HCT116 (cell line): ENCODE measurements at regions not wholly inside any gene's neighbourhood (a gene's known extent, or its start where the extent isn't known, plus 50 kb on each side); places are given as distances from the start of the nearest gene placed in this dataset.

Source experiments
- ATAC-seq: fragments of 200-7000 bp; cut with Tn5 transposase; 2 replicates; pipeline ENCODE4 v1.9.1; 2020; ENCODE audit warnings: mild to moderate bottlenecking, moderate library complexity
- BruUV-seq: library from RNA; stranded (reverse); fragments of 400-500 nt; replicated peaks from 2 replicates; lab custom pipeline; 2021; lab: Mats Ljungman, UMichigan
- CTCF ChIA-PET: fragments of 300-600 bp; sonication (Branson Sonifier 250); formaldehyde crosslinking; loops from one replicate; lab custom pipeline; 2021; ENCODE audit warnings: antibody characterized with exemption; lab: Charles Lee
- POLR2A ChIA-PET: fragments of 300-600, 350-600 bp; sonication (Branson Sonifier 250); formaldehyde crosslinking; loops from one replicate; lab custom pipeline; 2021; ENCODE audit warnings: antibody characterized with exemption; lab: Charles Lee
- RAD21 ChIA-PET, 2 experiments: fragments of 300-600 bp; sonication (Branson Sonifier 250); formaldehyde crosslinking; loops; one replicate each; lab custom pipeline; 2023; ENCODE audit warnings: low total read pairs in 2 of 2; ENCODE audit not compliant: uncharacterized antibody in 2 of 2, unreplicated experiment in 2 of 2, low non-redundant PET in 1 of 2; lab: Charles Lee
- DNase-seq: peaks from one replicate; pipeline ENCODE4 v3.0.0-alpha.2; 2010; ENCODE audit warnings: low read depth, low spot score
- H2AFZ ChIP-seq: fragments of 200-600 bp; shearing (Covaris generic), sonication (generic); 2 replicates; pipeline ENCODE4 v1.6.1; 2017; ENCODE audit warnings: low read depth, mixed run types, mixed read lengths, antibody characterized with exemption, low read length; ENCODE audit not compliant: poor library complexity, severe bottlenecking
- H3K27ac ChIP-seq: 2 replicates; pipeline ENCODE4 v1.5.1; 2012; ENCODE audit warnings: low read depth, low read length
- H3K27me3 ChIP-seq: fragments of 200-600 bp; sonication (generic); 2 replicates; pipeline ENCODE4 v1.6.1; 2016; ENCODE audit warnings: mixed run types, low read length, mixed read lengths; ENCODE audit not compliant: insufficient read depth
- H3K36me3 ChIP-seq, 2 experiments: fragments of 200-500 bp in 1 of 2; fragments of 200-600 bp in 1 of 2; sonication (Bioruptor generic) in 1 of 2; sonication (generic) in 1 of 2; 2 replicates each; pipeline versions ENCODE4 v1.5.1 to v1.6.1; 2014 to 2016; ENCODE audit warnings: low read length in 2 of 2, inconsistent platforms in 1 of 2, mixed read lengths in 1 of 2, mixed run types in 1 of 2; ENCODE audit not compliant: insufficient read depth in 2 of 2, control insufficient read depth in 1 of 2
- H3K4me1 ChIP-seq, 2 experiments: fragments of 200-600 bp in 1 of 2; sonication (generic) in 1 of 2; 2 replicates each; pipeline versions ENCODE4 v1.5.1 to v1.6.1; 2012 to 2017; ENCODE audit warnings: low read length in 2 of 2, inconsistent platforms in 1 of 2, mild to moderate bottlenecking in 1 of 2, mixed read lengths in 1 of 2, mixed run types in 1 of 2, moderate library complexity in 1 of 2; ENCODE audit not compliant: insufficient read depth in 2 of 2, control insufficient read depth in 1 of 2
- H3K4me2 ChIP-seq: fragments of 200-600 bp; sonication (generic); 2 replicates; pipeline ENCODE4 v1.6.1; 2017; ENCODE audit warnings: mixed run types, low read length, mixed read lengths
- H3K4me3 ChIP-seq, 2 experiments: fragments of 200-600 bp in 1 of 2; sonication (generic) in 1 of 2; replicated peaks in 1 of 2; 2 replicates each; pipeline ENCODE4 v1.5.1; 2011 to 2016; ENCODE audit warnings: low read length in 2 of 2, control low read depth in 1 of 2, low read depth in 1 of 2, mild to moderate bottlenecking in 1 of 2, mixed read lengths in 1 of 2, mixed run types in 1 of 2
- H3K79me2 ChIP-seq: fragments of 200-600 bp; sonication (generic); 2 replicates; pipeline ENCODE4 v1.6.1; 2017; ENCODE audit warnings: mild to moderate bottlenecking, mixed run types, low read length, moderate library complexity, mixed read lengths; ENCODE audit not compliant: insufficient read depth
- H3K9ac ChIP-seq: fragments of 200-600 bp; sonication (generic); 2 replicates; pipeline ENCODE4 v1.6.1; 2016; ENCODE audit warnings: low read length, mixed read lengths
- H3K9me2 ChIP-seq: fragments of 200-600 bp; sonication (generic), shearing (Covaris generic); 2 replicates; pipeline ENCODE4 v1.6.1; 2017; ENCODE audit warnings: mixed run types, mild to moderate bottlenecking, moderate library complexity; ENCODE audit not compliant: insufficient read depth
- H3K9me3 ChIP-seq, 2 experiments: fragments of 200-500 bp in 1 of 2; fragments of 200-600 bp in 1 of 2; sonication (Bioruptor generic) in 1 of 2; sonication (generic) in 1 of 2; 2 replicates each; pipeline ENCODE4 v1.6.1; 2014 to 2017; ENCODE audit warnings: low read length in 2 of 2, mixed read lengths in 2 of 2, inconsistent platforms in 1 of 2, low read depth in 1 of 2, mild to moderate bottlenecking in 1 of 2, mixed run types in 1 of 2, moderate library complexity in 1 of 2; ENCODE audit not compliant: control insufficient read depth in 1 of 2, insufficient read depth in 1 of 2
- H4K20me1 ChIP-seq: fragments of 200-600 bp; sonication (generic), shearing (Covaris generic); 2 replicates; pipeline ENCODE4 v1.6.1; 2017; ENCODE audit warnings: mixed run types, mild to moderate bottlenecking, moderate library complexity; ENCODE audit not compliant: insufficient read depth
- CBX3 ChIP-seq: IDR thresholded peaks from 2 replicates; pipeline ENCODE4 v1.6.1; 2012; ENCODE audit warnings: low read depth
- CEBPB ChIP-seq: IDR thresholded peaks from 2 replicates; pipeline ENCODE4 v1.6.1; 2012; ENCODE audit warnings: low read depth
- EGR1 ChIP-seq: IDR thresholded peaks from 2 replicates; pipeline ENCODE4 v1.6.1; 2012; ENCODE audit warnings: low read depth
- ELF1 ChIP-seq: IDR thresholded peaks from 2 replicates; pipeline ENCODE4 v1.6.1; 2012; ENCODE audit warnings: low read depth, borderline replicate concordance
- EZH2phosphoT487 ChIP-seq: fragments of 200-600 bp; IDR thresholded peaks from 2 replicates; pipeline ENCODE4 v1.6.1; 2018; ENCODE audit warnings: antibody characterized with exemption, borderline replicate concordance
- FOSL1 ChIP-seq: IDR thresholded peaks from 2 replicates; pipeline ENCODE4 v1.6.1; 2012; ENCODE audit warnings: low read depth
- JUND ChIP-seq: IDR thresholded peaks from 2 replicates; pipeline ENCODE4 v1.6.1; 2012
- POLR2A ChIP-seq: IDR thresholded peaks from 2 replicates; pipeline ENCODE4 v1.7.0; 2011; ENCODE audit warnings: borderline replicate concordance; ENCODE audit not compliant: insufficient read depth, insufficient read length; ENCODE audit errors: extremely low read depth
- POLR2AphosphoS5 ChIP-seq: IDR thresholded peaks from 2 replicates; pipeline ENCODE4 v1.6.1; 2011; ENCODE audit warnings: mild to moderate bottlenecking, low read depth, low read length, moderate library complexity
- RAD21 ChIP-seq: IDR thresholded peaks from 2 replicates; pipeline ENCODE4 v1.6.1; 2012; ENCODE audit warnings: low read depth, mild to moderate bottlenecking
- SIN3A ChIP-seq: IDR thresholded peaks from 2 replicates; pipeline ENCODE4 v1.6.1; 2012; ENCODE audit warnings: low read depth
- SP1 ChIP-seq: IDR thresholded peaks from 2 replicates; pipeline ENCODE4 v1.6.1; 2012; ENCODE audit warnings: low read depth
- SRF ChIP-seq: IDR thresholded peaks from 2 replicates; pipeline ENCODE4 v1.6.1; 2012; ENCODE audit warnings: low read depth
- TCF7L2 ChIP-seq: IDR thresholded peaks from 2 replicates; pipeline ENCODE4 v1.7.0; 2011; ENCODE audit warnings: borderline replicate concordance, inconsistent platforms; ENCODE audit not compliant: insufficient read depth, insufficient read length; ENCODE audit errors: extremely low read depth
- YY1 ChIP-seq: IDR thresholded peaks from 2 replicates; pipeline ENCODE4 v1.6.1; 2011; ENCODE audit warnings: low read length, low read depth, moderate library complexity, mild to moderate bottlenecking; ENCODE audit not compliant: insufficient replicate concordance; ENCODE audit errors: extremely low read depth
- ZFX ChIP-seq: fragments of 450-650 bp; IDR thresholded peaks from 2 replicates; pipeline ENCODE4 v1.6.1; 2017
- ZNF274 ChIP-seq: fragments of 200-500 bp; sonication (Bioruptor generic); IDR thresholded peaks from 2 replicates; pipeline ENCODE4 v1.6.1; 2014; ENCODE audit warnings: mild to moderate bottlenecking, low read depth, low read length, inconsistent platforms
- intact Hi-C: fragments of 100-400 bp; cut with micrococcal nuclease; formaldehyde crosslinking; loops from 2 replicates; pipeline ENCODE4 v1.10.0; 2022
- TF ChIP-seq, protein P1 (sequence below): IDR thresholded peaks from 2 replicates; pipeline ENCODE4 v1.6.1; 2012
- TF ChIP-seq, protein P2 (sequence below): IDR thresholded peaks from 2 replicates; pipeline ENCODE4 v1.6.1; 2011; ENCODE audit warnings: mild to moderate bottlenecking, low read length, moderate library complexity; ENCODE audit not compliant: insufficient replicate concordance; ENCODE audit errors: extremely low read depth
- TF ChIP-seq, protein P3 (sequence below), 3 experiments: fragments of 200-600 bp in 1 of 3; sonication (generic) in 1 of 3; IDR thresholded peaks in 2 of 3; conservative IDR thresholded peaks in 1 of 3; 2 replicates each; pipeline ENCODE4 v1.5.1; 2012 to 2017; ENCODE audit warnings: low read depth in 2 of 3, low read length in 2 of 3, antibody characterized with exemption in 1 of 3, borderline replicate concordance in 1 of 3, control low read depth in 1 of 3, mild to moderate bottlenecking in 1 of 3, mixed read lengths in 1 of 3, mixed run types in 1 of 3, moderate library complexity in 1 of 3; ENCODE audit not compliant: insufficient read depth in 1 of 3
- TF ChIP-seq, protein P4 (sequence below): IDR thresholded peaks from 2 replicates; pipeline ENCODE4 v1.6.1; 2012

DNA sequence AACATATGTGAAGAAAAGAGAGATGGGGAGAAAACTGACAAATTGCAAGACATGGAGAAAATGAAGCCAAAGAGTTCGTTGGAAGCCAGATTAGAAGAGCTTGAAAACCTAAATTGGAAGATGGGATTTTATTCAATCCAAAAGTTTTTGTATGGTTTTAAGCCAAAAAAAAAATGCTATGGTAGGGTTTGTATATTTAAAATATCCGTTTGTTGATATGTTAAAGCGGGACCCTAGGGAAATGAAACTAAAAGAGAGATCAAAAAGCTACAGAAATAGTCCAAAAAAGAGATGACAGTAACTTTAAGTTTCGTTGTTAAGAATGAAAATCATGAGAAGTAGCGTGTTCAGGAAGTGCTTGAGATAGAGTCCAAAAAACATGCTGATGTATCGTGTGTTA is 617.7 kb upstream of the ADGRL2 start (continued):
- TF ChIP-seq EZH2phosphoT487 = no peak
- no peak for TF ChIP-seq POLR2A
- no peak for TF ChIP-seq CEBPB
- TF ChIP-seq, protein P1, sequence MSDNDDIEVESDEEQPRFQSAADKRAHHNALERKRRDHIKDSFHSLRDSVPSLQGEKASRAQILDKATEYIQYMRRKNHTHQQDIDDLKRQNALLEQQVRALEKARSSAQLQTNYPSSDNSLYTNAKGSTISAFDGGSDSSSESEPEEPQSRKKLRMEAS = no peak
- no peak for TF ChIP-seq EGR1
- no peak for TF ChIP-seq ZNF274

DNA sequence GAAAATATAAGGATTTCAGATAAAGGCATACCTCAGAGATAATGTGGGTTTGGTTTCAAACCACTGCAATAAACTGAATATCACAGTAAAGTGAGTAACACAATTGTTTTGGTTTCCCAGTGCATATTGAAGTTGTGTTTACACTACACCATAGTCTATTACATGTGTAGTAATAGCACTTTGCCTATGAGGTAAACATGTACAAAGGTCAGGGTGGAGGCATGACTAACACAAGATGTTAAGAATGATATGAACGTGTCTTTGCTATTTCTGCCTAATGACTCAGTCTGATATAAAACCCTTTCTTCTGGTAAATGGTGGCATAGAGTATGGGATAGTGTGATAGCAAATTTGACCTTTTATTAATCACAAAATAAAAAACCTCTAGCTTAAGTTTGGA is 621.5 kb upstream of the ADGRL2 start:
- BruUV-seq = no TSS peak
- Histone ChIP-seq H3K4me1 (peaks cover 3 to 27% of the 10 kb centered on the region in 2 experiments; a peak in 2 of 4 replicates), H3K36me3 (no peaks in the 10 kb centered on the region), H3K27me3 (no peaks in the 10 kb centered on the region), H3K4me2 (peak overlapping the region; percentile 31)
- peak; percentile 19 for DNase-seq
- no peak for TF ChIP-seq POLR2AphosphoS5
- TF ChIP-seq TCF7L2 = no peak
- no peak for TF ChIP-seq ELF1
- TF ChIP-seq, protein P2, sequence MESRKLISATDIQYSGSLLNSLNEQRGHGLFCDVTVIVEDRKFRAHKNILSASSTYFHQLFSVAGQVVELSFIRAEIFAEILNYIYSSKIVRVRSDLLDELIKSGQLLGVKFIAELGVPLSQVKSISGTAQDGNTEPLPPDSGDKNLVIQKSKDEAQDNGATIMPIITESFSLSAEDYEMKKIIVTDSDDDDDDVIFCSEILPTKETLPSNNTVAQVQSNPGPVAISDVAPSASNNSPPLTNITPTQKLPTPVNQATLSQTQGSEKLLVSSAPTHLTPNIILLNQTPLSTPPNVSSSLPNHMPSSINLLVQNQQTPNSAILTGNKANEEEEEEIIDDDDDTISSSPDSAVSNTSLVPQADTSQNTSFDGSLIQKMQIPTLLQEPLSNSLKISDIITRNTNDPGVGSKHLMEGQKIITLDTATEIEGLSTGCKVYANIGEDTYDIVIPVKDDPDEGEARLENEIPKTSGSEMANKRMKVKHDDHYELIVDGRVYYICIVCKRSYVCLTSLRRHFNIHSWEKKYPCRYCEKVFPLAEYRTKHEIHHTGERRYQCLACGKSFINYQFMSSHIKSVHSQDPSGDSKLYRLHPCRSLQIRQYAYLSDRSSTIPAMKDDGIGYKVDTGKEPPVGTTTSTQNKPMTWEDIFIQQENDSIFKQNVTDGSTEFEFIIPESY = no peak
- TF ChIP-seq EGR1 = no peak
- no peak for TF ChIP-seq CBX3
- no peak for TF ChIP-seq POLR2A
- peak; percentile 37; the same call in 1 of the 2 replicates for TF ChIP-seq CEBPB
- TF ChIP-seq SIN3A = no peak
- TF ChIP-seq FOSL1 = peak; percentile 30; the same call in 1 of the 2 replicates
- no peak for TF ChIP-seq RAD21
- peak; percentile 22; the same call in 1 of the 2 replicates for TF ChIP-seq JUND
- TF ChIP-seq SP1 = 0 out of 2 replicates have a peak, but pooled peaks have one; percentile 23
- TF ChIP-seq, protein P3, sequence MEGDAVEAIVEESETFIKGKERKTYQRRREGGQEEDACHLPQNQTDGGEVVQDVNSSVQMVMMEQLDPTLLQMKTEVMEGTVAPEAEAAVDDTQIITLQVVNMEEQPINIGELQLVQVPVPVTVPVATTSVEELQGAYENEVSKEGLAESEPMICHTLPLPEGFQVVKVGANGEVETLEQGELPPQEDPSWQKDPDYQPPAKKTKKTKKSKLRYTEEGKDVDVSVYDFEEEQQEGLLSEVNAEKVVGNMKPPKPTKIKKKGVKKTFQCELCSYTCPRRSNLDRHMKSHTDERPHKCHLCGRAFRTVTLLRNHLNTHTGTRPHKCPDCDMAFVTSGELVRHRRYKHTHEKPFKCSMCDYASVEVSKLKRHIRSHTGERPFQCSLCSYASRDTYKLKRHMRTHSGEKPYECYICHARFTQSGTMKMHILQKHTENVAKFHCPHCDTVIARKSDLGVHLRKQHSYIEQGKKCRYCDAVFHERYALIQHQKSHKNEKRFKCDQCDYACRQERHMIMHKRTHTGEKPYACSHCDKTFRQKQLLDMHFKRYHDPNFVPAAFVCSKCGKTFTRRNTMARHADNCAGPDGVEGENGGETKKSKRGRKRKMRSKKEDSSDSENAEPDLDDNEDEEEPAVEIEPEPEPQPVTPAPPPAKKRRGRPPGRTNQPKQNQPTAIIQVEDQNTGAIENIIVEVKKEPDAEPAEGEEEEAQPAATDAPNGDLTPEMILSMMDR (IDR thresholded peaks at IDR 0.05 in 2 of 3, conservative IDR thresholded peaks at IDR 0.05 in 1 of 3; ENCODE audit: borderline replicate concordance in 1 of 3, insufficient read depth in 1 of 3, low read depth in 2 of 3, low read length in 2 of 3) = no peak
- no peak for TF ChIP-seq YY1
- TF ChIP-seq, protein P4, sequence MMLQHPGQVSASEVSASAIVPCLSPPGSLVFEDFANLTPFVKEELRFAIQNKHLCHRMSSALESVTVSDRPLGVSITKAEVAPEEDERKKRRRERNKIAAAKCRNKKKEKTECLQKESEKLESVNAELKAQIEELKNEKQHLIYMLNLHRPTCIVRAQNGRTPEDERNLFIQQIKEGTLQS = no peak
- TF ChIP-seq SRF = no peak
- TF ChIP-seq, protein P1 = no peak
- TF ChIP-seq ZNF274 = no peak
- TF ChIP-seq ZFX = no peak
- TF ChIP-seq, all 23 proteins: peak for 4
- Histone ChIP-seq H3K4me3 (no peak overlapping the region), H4K20me1 (no peaks in the 10 kb centered on the region), H3K27ac (no peak overlapping the region), H3K79me2 (no peaks in the 10 kb centered on the region), H3K9me2 (no peaks in the 10 kb centered on the region), H3K9ac (no peak overlapping the region), H3K9me3 (no peaks in the 10 kb centered on the region; a peak in 1 of 4 replicates), H2AFZ (no peak overlapping the region)
- ATAC-seq = peak; percentile 33; the same call in 1 of the 2 replicates
- intact Hi-C loops = no loop called here
- ChIA-PET RAD21 (no interaction called here), CTCF (no interaction called here), POLR2A (no interaction called here)
